ENCODE measurements at regions not wholly inside any gene's neighbourhood (a gene's known extent, or its start where the extent isn't known, plus 50 kb on each side); places are given as distances from the start of the nearest gene placed in this dataset.
"Not testable (repeated sequence)": the region's sequence is repeated elsewhere in the genome, so short reads cannot be mapped to it uniquely, and the experiment has no call there.

GRCh38 chr10:118925404-118926071 is 104.0 kb upstream of the NANOS1 start:
- DNase-seq (no peak), ATAC-seq (no peak)
- Mint-ChIP-seq H3K4me3 (no peak overlapping the region), H3K36me3 (ENCODE audit: insufficient read depth) (no peaks in the 10 kb centered on the region), H3K9me3 (peaks cover 10% of the 10 kb centered on the region), H3K4me1 (ENCODE audit: low read depth) (no peaks in the 10 kb centered on the region), H3K27me3 (ENCODE audit: low read depth) (peaks cover 19% of the 10 kb centered on the region)

DNA sequence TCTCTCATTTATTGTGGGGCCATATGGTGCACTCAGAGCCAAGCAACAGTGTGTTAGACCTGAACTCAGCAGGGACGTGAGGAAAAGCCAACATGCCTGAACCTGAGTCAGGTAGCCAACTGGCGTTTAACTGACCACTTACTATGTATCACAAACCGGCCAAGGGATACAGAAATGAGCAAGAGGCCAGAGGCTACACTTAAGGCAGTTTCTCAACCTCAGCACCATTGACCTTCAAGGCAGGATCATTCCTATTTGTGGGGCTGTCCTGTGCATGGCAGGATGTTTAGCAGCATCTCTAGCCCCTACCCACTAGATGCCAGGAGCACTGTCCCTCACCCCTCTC is 103.5 kb upstream of the NANOS1 start:
- ATAC-seq (no peak), DNase-seq (no peak)
- Mint-ChIP-seq H3K4me1 (ENCODE audit: low read depth) (no peaks in the 10 kb centered on the region), H3K36me3 (ENCODE audit: insufficient read depth) (no peaks in the 10 kb centered on the region), H3K27me3 (ENCODE audit: low read depth) (peaks cover 19% of the 10 kb centered on the region), H3K4me3 (no peak overlapping the region), H3K9me3 (peaks cover 15% of the 10 kb centered on the region)

GRCh38 chr10:118926441-118926840 is 103.1 kb upstream of the NANOS1 start:
- no peak for ATAC-seq
- H3K4me3 Mint-ChIP-seq = no peak overlapping the region
- peaks cover 17% of the 10 kb centered on the region for H3K27me3 Mint-ChIP-seq (ENCODE audit: low read depth)
- no peaks in the 10 kb centered on the region for H3K4me1 Mint-ChIP-seq (ENCODE audit: low read depth)
- DNase-seq = no peak
- H3K9me3 Mint-ChIP-seq = peaks cover 19% of the 10 kb centered on the region
- H3K36me3 Mint-ChIP-seq (ENCODE audit: insufficient read depth) = no peaks in the 10 kb centered on the region

- Mint-ChIP-seq H3K36me3 (ENCODE audit: insufficient read depth) (no peaks in the 10 kb centered on the region), H3K4me3 (no peak overlapping the region), H3K9me3 (peaks cover 24% of the 10 kb centered on the region), H3K4me1 (ENCODE audit: low read depth) (no peaks in the 10 kb centered on the region), H3K27me3 (ENCODE audit: low read depth) (peaks cover 14% of the 10 kb centered on the region)
- ATAC-seq = no peak
- no peak for DNase-seq
These were observed 102.6 kb upstream of the NANOS1 start for GRCh38 chr10:118926903-118927302.

- no peaks in the 10 kb centered on the region for H3K4me1 Mint-ChIP-seq (ENCODE audit: low read depth)
- peaks cover 14% of the 10 kb centered on the region for H3K27me3 Mint-ChIP-seq (ENCODE audit: low read depth)
- H3K4me3 Mint-ChIP-seq = no peak overlapping the region
- peaks cover 26% of the 10 kb centered on the region for H3K9me3 Mint-ChIP-seq
- no peaks in the 10 kb centered on the region for H3K36me3 Mint-ChIP-seq (ENCODE audit: insufficient read depth)
- ATAC-seq (no peak), DNase-seq (no peak)
These were observed 102.2 kb upstream of the NANOS1 start for GRCh38 chr10:118927321-118927720.

DNA sequence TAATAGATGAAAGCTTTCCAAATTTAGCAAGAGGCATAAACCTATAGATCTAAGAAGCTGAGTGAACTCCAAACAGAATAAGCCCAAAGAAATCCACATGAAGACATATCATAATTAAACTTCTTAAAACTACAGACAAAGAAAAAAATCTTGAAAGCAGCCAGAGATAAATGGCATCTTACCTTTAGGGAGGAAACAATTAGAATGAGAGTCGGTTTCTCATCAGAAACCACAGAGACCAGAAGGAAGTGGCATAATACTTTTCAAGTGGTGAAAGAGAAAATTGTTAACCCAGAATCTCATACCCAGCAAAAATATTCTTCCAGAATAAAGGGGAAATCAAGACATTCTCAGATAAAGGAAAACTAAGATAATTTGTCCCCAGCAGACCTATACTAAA is 98.9 kb upstream of the NANOS1 start:
- peaks cover 26% of the 10 kb centered on the region for H3K9me3 Mint-ChIP-seq
- DNase-seq (no peak), ATAC-seq (no peak)
- H3K4me1 Mint-ChIP-seq (ENCODE audit: low read depth) = no peaks in the 10 kb centered on the region
- no peaks in the 10 kb centered on the region for H3K36me3 Mint-ChIP-seq (ENCODE audit: insufficient read depth)
- no peak overlapping the region for H3K4me3 Mint-ChIP-seq
- peaks cover 34% of the 10 kb centered on the region for H3K27me3 Mint-ChIP-seq (ENCODE audit: low read depth)

- Mint-ChIP-seq H3K9me3 (peaks cover 26% of the 10 kb centered on the region), H3K36me3 (ENCODE audit: insufficient read depth) (no peaks in the 10 kb centered on the region), H3K27me3 (ENCODE audit: low read depth) (peaks cover 28% of the 10 kb centered on the region), H3K4me1 (ENCODE audit: low read depth) (no peaks in the 10 kb centered on the region), H3K4me3 (no peak overlapping the region)
- no peak for DNase-seq
- ATAC-seq = no peak
These were observed 98.1 kb upstream of the NANOS1 start for GRCh38 chr10:118931436-118931835.

- H3K27me3 Mint-ChIP-seq (ENCODE audit: low read depth) = peaks cover 28% of the 10 kb centered on the region
- not testable (repeated sequence) for DNase-seq, ATAC-seq
These were observed 97.4 kb upstream of the NANOS1 start for GRCh38 chr10:118932154-118932553.

DNA sequence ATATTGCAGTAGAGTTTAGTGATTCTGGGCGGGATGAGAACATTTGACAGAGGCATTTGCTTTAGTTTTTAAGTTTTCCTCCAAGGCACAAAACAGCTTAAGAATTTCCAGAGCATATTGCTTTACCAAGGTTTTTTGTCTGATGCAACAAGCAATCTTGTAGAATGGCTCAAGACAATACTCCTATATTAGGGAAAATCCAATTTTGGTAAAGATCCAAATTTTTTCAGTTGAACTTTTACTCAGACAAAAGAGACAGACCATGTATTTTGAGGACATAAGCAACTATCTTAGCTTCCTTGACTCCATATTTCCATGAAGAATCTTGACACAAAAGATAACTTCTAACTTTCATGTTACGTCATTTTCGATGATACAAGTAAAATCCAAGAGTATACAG is 92.3 kb upstream of the NANOS1 start:
- peaks cover under 1% of the 10 kb centered on the region for H3K9me3 Mint-ChIP-seq
- ATAC-seq (no peak), DNase-seq (no peak)
- H3K4me1 Mint-ChIP-seq (ENCODE audit: low read depth) = no peaks in the 10 kb centered on the region
- H3K4me3 Mint-ChIP-seq = no peak overlapping the region
- peaks cover 41% of the 10 kb centered on the region for H3K27me3 Mint-ChIP-seq (ENCODE audit: low read depth)
- no peaks in the 10 kb centered on the region for H3K36me3 Mint-ChIP-seq (ENCODE audit: insufficient read depth)

More at GRCh38 chr10:118932154-118932553, 97.4 kb upstream of the NANOS1 start:
- not testable (repeated sequence) for H3K4me3 Mint-ChIP-seq; H3K4me1 Mint-ChIP-seq (ENCODE audit: low read depth); H3K36me3 Mint-ChIP-seq (ENCODE audit: insufficient read depth)
- H3K9me3 Mint-ChIP-seq = peaks cover 26% of the 10 kb centered on the region

GRCh38 chr10:118939211-118940007 is 90.1 kb upstream of the NANOS1 start:
- DNase-seq = no peak
- Mint-ChIP-seq H3K36me3 (ENCODE audit: insufficient read depth) (no peaks in the 10 kb centered on the region), H3K4me3 (no peak overlapping the region), H3K9me3 (no peaks in the 10 kb centered on the region), H3K27me3 (ENCODE audit: low read depth) (peaks cover 28% of the 10 kb centered on the region), H3K4me1 (ENCODE audit: low read depth) (no peaks in the 10 kb centered on the region)
- no peak for ATAC-seq

DNA sequence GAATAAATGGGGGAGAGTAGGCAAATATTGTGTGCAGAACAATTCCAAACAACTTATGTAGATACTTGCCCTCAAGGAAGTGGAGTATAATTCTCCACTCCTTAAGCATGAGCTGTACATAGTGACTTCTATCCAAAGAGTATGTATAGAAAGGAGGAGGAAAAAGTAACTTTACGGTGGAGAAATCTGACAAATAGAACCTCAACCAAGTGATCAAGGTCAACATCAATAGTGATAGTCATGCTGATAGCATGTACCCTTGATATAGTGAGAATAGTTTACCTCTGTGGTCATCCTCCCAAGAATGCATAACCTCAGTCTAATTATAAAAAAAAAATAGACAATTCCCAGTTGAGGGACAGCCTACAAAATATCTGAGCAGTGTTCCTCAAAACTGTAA is 89.1 kb upstream of the NANOS1 start:
- Mint-ChIP-seq H3K4me3 (no peak overlapping the region), H3K9me3 (no peaks in the 10 kb centered on the region)
- no peak for ATAC-seq

GRCh38 chr10:118943253-118943652 is 86.3 kb upstream of the NANOS1 start:
- no peak overlapping the region for H3K4me3 Mint-ChIP-seq
- H3K36me3 Mint-ChIP-seq (ENCODE audit: insufficient read depth) = no peaks in the 10 kb centered on the region
- ATAC-seq (no peak), DNase-seq (no peak)
- peaks cover 15% of the 10 kb centered on the region for H3K27me3 Mint-ChIP-seq (ENCODE audit: low read depth)
- H3K9me3 Mint-ChIP-seq = no peaks in the 10 kb centered on the region
- no peaks in the 10 kb centered on the region for H3K4me1 Mint-ChIP-seq (ENCODE audit: low read depth)

More for the DNA sequence above, 89.1 kb upstream of the NANOS1 start:
- Mint-ChIP-seq H3K4me1 (ENCODE audit: low read depth) (no peaks in the 10 kb centered on the region), H3K27me3 (ENCODE audit: low read depth) (peaks cover 22% of the 10 kb centered on the region), H3K36me3 (ENCODE audit: insufficient read depth) (no peaks in the 10 kb centered on the region)
- DNase-seq = no peak

DNA sequence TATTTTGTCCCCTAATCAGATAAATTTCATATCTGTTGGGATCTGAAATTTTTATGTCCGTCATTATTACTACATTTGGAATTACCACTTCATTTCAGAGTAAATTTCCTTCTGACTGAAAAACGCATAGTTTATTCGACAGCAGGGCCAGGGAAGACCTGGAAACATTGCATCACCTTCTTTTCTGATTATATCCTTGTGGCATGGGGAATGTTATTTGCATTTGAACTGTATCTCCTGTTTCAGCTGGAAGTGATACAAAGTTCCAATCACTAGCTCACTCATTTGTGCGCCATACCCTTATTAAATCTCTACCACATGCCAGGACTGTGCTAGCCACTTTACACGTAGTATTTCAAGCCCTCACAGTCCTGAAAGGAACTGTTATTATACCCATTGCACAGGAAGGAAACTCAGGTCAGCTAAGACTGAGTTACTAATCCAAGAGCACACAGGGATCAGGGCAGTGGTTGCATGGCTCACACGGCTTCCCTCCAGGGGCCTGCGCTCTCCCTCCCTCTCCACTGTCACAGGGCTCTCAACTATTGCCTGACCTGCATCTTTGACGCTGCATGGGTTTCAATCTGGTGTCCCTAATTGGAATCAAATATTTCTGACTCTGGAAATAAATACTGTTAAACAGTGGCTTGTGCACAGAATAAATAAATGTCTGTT is 84.4 kb upstream of the NANOS1 start:
- Mint-ChIP-seq H3K9me3 (no peaks in the 10 kb centered on the region), H3K4me1 (ENCODE audit: low read depth) (no peaks in the 10 kb centered on the region), H3K36me3 (ENCODE audit: insufficient read depth) (no peaks in the 10 kb centered on the region), H3K4me3 (no peak overlapping the region), H3K27me3 (ENCODE audit: low read depth) (peaks cover 18% of the 10 kb centered on the region)
- no peak for DNase-seq
- no peak for ATAC-seq

DNA sequence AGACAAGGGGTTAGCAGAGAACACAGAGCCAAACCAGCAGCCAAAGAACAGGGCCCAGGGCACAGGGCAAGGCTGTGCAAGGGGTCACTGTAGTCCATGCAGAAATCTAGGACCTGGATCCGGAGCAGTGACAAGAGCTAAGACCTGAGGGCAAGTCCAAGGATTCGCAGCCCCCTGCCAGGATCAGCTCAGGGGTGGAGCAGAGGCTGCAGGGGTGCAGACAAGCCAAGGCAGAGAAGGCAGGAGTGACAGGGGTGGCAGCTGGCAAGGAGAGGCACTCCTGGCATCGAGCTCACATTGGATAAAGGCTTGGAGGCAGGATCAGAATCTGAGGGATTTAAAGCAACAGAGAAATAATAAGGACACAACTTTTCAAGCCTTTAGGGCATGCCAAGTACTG is 80.7 kb upstream of the NANOS1 start:
- Mint-ChIP-seq H3K9me3 (no peaks in the 10 kb centered on the region), H3K4me1 (ENCODE audit: low read depth) (no peaks in the 10 kb centered on the region), H3K4me3 (no peak overlapping the region), H3K27me3 (ENCODE audit: low read depth) (peaks cover 16% of the 10 kb centered on the region), H3K36me3 (ENCODE audit: insufficient read depth) (no peaks in the 10 kb centered on the region)
- ATAC-seq (no peak), DNase-seq (no peak)

All from activated T-cell treated with anti-CD3 and anti-CD28 coated beads, Interleukin-2, amount 50 U/mL, for 4 hours (primary cell).